T-helper 1 cell treated with Interleukin-12 subunit alpha and Interleukin-12 subunit beta and Interleukin-4 antibody, amounts not matched to agents 30 μg/mL and 1 μg/mL, for 36 hours (primary cell): ENCODE measurements at regions not wholly inside any gene's neighbourhood (a gene's known extent, or its start where the extent isn't known, plus 50 kb on each side); places are given as distances from the start of the nearest gene placed in this dataset.

Experiments
- H3K27ac Mint-ChIP-seq: one replicate; pipeline ENCODE4 v1.8.0; 2021; ENCODE audit warnings: mild to moderate bottlenecking, mixed read lengths
- H3K27me3 Mint-ChIP-seq: one replicate; pipeline ENCODE4 v1.8.0; 2021; ENCODE audit warnings: low read depth, mixed read lengths
- H3K36me3 Mint-ChIP-seq: one replicate; pipeline ENCODE4 v1.8.0; 2021; ENCODE audit warnings: low read depth, mixed read lengths
- H3K4me1 Mint-ChIP-seq: one replicate; pipeline ENCODE4 v1.8.0; 2021; ENCODE audit warnings: low read depth, mixed read lengths
- H3K4me3 Mint-ChIP-seq: one replicate; pipeline ENCODE4 v1.8.0; 2021; ENCODE audit warnings: mild to moderate bottlenecking, moderate library complexity, mixed read lengths
- H3K9me3 Mint-ChIP-seq: one replicate; pipeline ENCODE4 v1.8.0; 2021; ENCODE audit warnings: mixed read lengths

GRCh38 chr11:105328061-105328460 lies 188.5 kb upstream of the CARD18 start:
- Mint-ChIP-seq H3K4me1 (no peaks in the 10 kb centered on the region), H3K9me3 (no peaks in the 10 kb centered on the region), H3K4me3 (no peak overlapping the region), H3K36me3 (no peaks in the 10 kb centered on the region), H3K27me3 (no peaks in the 10 kb centered on the region), H3K27ac (no peak overlapping the region)

GRCh38 chr11:105324156-105324555 lies 184.6 kb upstream of the CARD18 start:
- Mint-ChIP-seq H3K27ac (no peak overlapping the region), H3K9me3 (no peaks in the 10 kb centered on the region), H3K4me1 (no peaks in the 10 kb centered on the region), H3K4me3 (no peak overlapping the region), H3K27me3 (no peaks in the 10 kb centered on the region), H3K36me3 (no peaks in the 10 kb centered on the region)

GRCh38 chr11:105321696-105322095 lies 182.1 kb upstream of the CARD18 start:
- no peaks in the 10 kb centered on the region for H3K4me1 Mint-ChIP-seq
- no peak overlapping the region for H3K27ac Mint-ChIP-seq
- H3K27me3 Mint-ChIP-seq, result no peaks in the 10 kb centered on the region
- H3K9me3 Mint-ChIP-seq, result no peaks in the 10 kb centered on the region
- no peaks in the 10 kb centered on the region for H3K36me3 Mint-ChIP-seq
- no peak overlapping the region for H3K4me3 Mint-ChIP-seq

- no peaks in the 10 kb centered on the region for H3K9me3 Mint-ChIP-seq
- H3K4me1 Mint-ChIP-seq, result no peaks in the 10 kb centered on the region
- H3K27ac Mint-ChIP-seq, result no peak overlapping the region
- H3K36me3 Mint-ChIP-seq, result no peaks in the 10 kb centered on the region
- H3K4me3 Mint-ChIP-seq, result no peak overlapping the region
- no peaks in the 10 kb centered on the region for H3K27me3 Mint-ChIP-seq
These were observed 175.7 kb upstream of the CARD18 start for GRCh38 chr11:105315287-105315686.

- no peaks in the 10 kb centered on the region for H3K36me3 Mint-ChIP-seq
- H3K4me1 Mint-ChIP-seq, result no peaks in the 10 kb centered on the region
These were observed 172.7 kb upstream of the CARD18 start for GRCh38 chr11:105312266-105312665.

GRCh38 chr11:105298630-105299029 lies 159.1 kb upstream of the CARD18 start:
- Mint-ChIP-seq H3K36me3 (no peaks in the 10 kb centered on the region), H3K27me3 (no peaks in the 10 kb centered on the region), H3K27ac (no peak overlapping the region), H3K4me3 (no peak overlapping the region), H3K9me3 (no peaks in the 10 kb centered on the region), H3K4me1 (no peaks in the 10 kb centered on the region)

More at GRCh38 chr11:105312266-105312665, 172.7 kb upstream of the CARD18 start:
- Mint-ChIP-seq H3K27ac (no peak overlapping the region), H3K4me3 (no peak overlapping the region), H3K9me3 (no peaks in the 10 kb centered on the region), H3K27me3 (no peaks in the 10 kb centered on the region)

- Mint-ChIP-seq H3K4me1 (no peaks in the 10 kb centered on the region), H3K4me3 (no peak overlapping the region), H3K36me3 (no peaks in the 10 kb centered on the region), H3K9me3 (no peaks in the 10 kb centered on the region), H3K27me3 (no peaks in the 10 kb centered on the region), H3K27ac (no peak overlapping the region)
These were observed 158.6 kb upstream of the CARD18 start for GRCh38 chr11:105298174-105298573.

- Mint-ChIP-seq H3K9me3 (no peaks in the 10 kb centered on the region), H3K36me3 (no peaks in the 10 kb centered on the region), H3K4me1 (no peaks in the 10 kb centered on the region), H3K27ac (no peak overlapping the region), H3K27me3 (no peaks in the 10 kb centered on the region), H3K4me3 (no peak overlapping the region)
These were observed 157.9 kb upstream of the CARD18 start for GRCh38 chr11:105297463-105297862.

GRCh38 chr11:105296806-105297205 lies 157.2 kb upstream of the CARD18 start:
- H3K27me3 Mint-ChIP-seq, result no peaks in the 10 kb centered on the region
- no peak overlapping the region for H3K4me3 Mint-ChIP-seq
- no peaks in the 10 kb centered on the region for H3K4me1 Mint-ChIP-seq

GRCh38 chr11:105296386-105296785 lies 156.8 kb upstream of the CARD18 start:
- Mint-ChIP-seq H3K27ac (no peak overlapping the region), H3K4me3 (no peak overlapping the region), H3K9me3 (no peaks in the 10 kb centered on the region), H3K36me3 (no peaks in the 10 kb centered on the region), H3K4me1 (no peaks in the 10 kb centered on the region), H3K27me3 (no peaks in the 10 kb centered on the region)

More at GRCh38 chr11:105296806-105297205, 157.2 kb upstream of the CARD18 start:
- Mint-ChIP-seq H3K27ac (no peak overlapping the region), H3K36me3 (no peaks in the 10 kb centered on the region), H3K9me3 (no peaks in the 10 kb centered on the region)

GRCh38 chr11:105282658-105283057 lies 143.1 kb upstream of the CARD18 start:
- no peak overlapping the region for H3K4me3 Mint-ChIP-seq
- peaks cover 5% of the 10 kb centered on the region for H3K27me3 Mint-ChIP-seq
- H3K36me3 Mint-ChIP-seq, result no peaks in the 10 kb centered on the region
- no peaks in the 10 kb centered on the region for H3K9me3 Mint-ChIP-seq
- no peak overlapping the region for H3K27ac Mint-ChIP-seq
- H3K4me1 Mint-ChIP-seq, result no peaks in the 10 kb centered on the region

GRCh38 chr11:105274631-105275030 lies 135.1 kb upstream of the CARD18 start:
- Mint-ChIP-seq H3K27me3 (no peaks in the 10 kb centered on the region), H3K9me3 (no peaks in the 10 kb centered on the region), H3K36me3 (no peaks in the 10 kb centered on the region), H3K27ac (no peak overlapping the region), H3K4me1 (no peaks in the 10 kb centered on the region), H3K4me3 (no peak overlapping the region)

GRCh38 chr11:105273660-105274280 lies 134.2 kb upstream of the CARD18 start:
- Mint-ChIP-seq H3K27ac (no peak overlapping the region), H3K36me3 (no peaks in the 10 kb centered on the region), H3K4me3 (no peak overlapping the region), H3K27me3 (no peaks in the 10 kb centered on the region), H3K4me1 (no peaks in the 10 kb centered on the region), H3K9me3 (no peaks in the 10 kb centered on the region)

- no peak overlapping the region for H3K4me3 Mint-ChIP-seq
- H3K36me3 Mint-ChIP-seq, result no peaks in the 10 kb centered on the region
- H3K9me3 Mint-ChIP-seq, result no peaks in the 10 kb centered on the region
- no peaks in the 10 kb centered on the region for H3K4me1 Mint-ChIP-seq
- H3K27ac Mint-ChIP-seq, result no peak overlapping the region
- no peaks in the 10 kb centered on the region for H3K27me3 Mint-ChIP-seq
These were observed 130.3 kb upstream of the CARD18 start for GRCh38 chr11:105269862-105270261.

GRCh38 chr11:105268404-105269062 lies 129.0 kb upstream of the CARD18 start:
- Mint-ChIP-seq H3K27me3 (no peaks in the 10 kb centered on the region), H3K36me3 (no peaks in the 10 kb centered on the region), H3K9me3 (no peaks in the 10 kb centered on the region), H3K27ac (no peak overlapping the region), H3K4me3 (no peak overlapping the region), H3K4me1 (no peaks in the 10 kb centered on the region)
